OCI-M1 (cell line): ENCODE measurements at regions not wholly inside any gene's neighbourhood (a gene's known extent, or its start where the extent isn't known, plus 50 kb on each side); places are given as distances from the start of the nearest gene placed in this dataset.

Experiments used
- DNase-seq: peaks from one replicate; lab custom pipeline; 2025; lab: John Stamatoyannopoulos, UW

- no peak for DNase-seq
Observed at GRCh38 chr1:208782186-208782585, 538.0 kb upstream of the PLXNA2 start.

- DNase-seq: no peak
Observed at GRCh38 chr1:208785629-208786028, 541.4 kb upstream of the PLXNA2 start.

DNA sequence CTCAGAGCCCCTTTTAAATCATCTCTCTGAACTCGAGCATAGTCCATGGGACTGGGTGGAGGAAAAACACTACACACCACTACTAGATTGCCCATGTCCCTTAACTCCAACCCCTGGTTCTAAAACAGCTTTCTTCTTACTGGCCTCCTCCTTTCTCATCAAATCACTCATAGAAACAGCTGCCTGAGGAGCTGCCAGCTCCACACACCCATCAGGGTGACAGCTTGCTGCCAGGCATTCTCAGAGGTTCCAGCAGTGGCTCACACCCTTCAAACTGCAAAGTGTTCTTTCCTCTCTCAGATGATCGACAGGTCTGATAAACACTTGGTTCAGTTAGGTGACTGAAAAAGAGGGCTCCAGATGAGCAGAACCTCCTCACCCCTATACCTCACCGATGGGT, 543.0 kb upstream of the PLXNA2 start:
- DNase-seq: no peak

GRCh38 chr1:208788013-208788540, 543.9 kb upstream of the PLXNA2 start:
- no peak for DNase-seq

GRCh38 chr1:208791456-208791855, 547.3 kb upstream of the PLXNA2 start:
- no peak for DNase-seq

DNA sequence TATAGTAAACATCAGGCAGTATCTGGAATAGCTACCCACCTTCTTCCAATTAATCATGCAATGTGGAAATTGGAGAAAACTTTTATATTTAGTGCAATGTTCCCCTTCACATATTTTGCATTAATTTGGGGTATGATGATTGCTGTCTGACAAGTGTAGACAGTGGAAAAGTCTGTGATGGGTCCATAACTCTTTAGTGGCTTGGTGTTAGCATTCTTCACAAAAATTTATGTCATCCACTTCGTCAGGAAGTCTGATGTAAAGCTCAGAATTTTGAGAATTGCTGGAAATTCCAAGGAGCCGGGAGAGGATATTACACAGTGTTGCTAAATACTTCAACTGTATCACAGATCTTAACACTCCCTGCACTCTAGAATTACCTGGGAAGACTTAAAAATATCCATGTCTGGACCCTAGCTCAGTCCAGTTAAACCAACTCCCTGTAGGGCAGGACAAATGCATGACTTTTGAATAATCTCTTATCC, 549.7 kb upstream of the PLXNA2 start:
- no peak for DNase-seq

DNA sequence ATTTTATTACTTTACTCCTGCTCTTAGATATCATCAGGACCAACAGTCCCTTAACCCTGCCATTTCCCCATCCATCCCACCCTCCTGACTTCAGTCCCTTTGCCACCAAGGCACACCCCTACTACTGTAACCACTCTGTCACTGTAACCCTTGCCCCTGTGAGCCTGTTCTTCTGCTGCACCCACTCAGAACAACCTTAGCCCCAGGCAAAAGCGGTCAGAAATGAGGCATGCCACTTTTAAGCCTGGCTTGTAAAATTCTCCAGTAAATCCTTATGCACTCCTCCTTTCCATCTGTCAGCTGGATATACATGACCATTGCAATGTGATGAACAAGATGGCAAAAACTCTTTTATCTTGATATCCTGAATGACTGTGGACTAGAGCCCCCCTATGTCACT, 555.0 kb upstream of the PLXNA2 start:
- DNase-seq: no peak

- no peak for DNase-seq
Observed at GRCh38 chr1:208803011-208803811, 559.0 kb upstream of the PLXNA2 start.

DNA sequence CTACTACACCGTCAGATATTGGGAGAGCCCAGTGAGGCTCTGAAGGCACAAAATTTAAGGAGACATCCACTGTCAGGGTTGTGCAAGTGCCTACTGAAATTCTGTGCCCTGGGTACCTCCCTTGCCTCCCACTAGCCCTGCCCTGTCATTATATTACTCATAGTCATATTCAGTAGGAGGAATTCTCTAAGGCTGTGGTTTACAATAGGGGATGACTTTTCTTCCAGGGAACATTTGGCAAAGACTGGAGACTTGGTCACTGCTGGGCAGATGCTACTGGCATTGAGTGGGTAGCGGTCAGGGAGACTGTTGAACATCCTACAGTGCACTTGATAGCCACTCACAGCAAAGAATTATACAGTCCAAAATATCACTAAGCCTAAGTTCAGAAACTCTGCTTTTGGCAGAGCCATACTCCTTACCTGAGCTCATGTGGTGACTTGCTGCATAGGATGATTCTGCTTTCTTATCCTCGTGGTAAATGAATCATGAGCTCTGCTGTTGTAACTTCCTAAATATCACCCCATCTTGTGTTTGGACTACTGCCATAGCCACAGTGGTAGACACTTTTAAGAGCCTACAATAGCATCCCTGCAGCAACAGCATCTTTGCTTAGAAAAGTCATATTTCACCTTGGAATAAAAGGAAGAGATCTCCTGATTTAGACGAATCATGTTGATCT, 563.4 kb upstream of the PLXNA2 start:
- no peak for DNase-seq

DNA sequence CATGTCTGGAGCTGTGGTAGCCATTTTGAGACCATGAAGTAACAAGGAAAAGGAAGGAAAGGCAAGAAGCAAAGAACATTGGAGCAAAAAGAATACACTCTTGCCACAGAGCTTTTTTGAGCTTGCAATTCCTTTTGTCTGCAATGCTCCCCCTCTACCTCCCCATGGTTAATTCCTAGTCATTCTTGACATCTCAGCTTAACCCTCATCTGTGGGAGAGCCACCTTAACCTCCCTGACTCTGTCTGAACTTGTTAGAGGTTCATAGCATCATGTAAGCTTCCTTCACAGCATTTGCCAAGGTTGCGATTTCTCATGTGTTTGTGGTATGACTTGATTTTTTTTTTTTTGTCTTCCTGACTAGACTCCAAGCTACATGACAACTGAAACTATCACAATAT, 564.1 kb upstream of the PLXNA2 start:
- no peak for DNase-seq

DNA sequence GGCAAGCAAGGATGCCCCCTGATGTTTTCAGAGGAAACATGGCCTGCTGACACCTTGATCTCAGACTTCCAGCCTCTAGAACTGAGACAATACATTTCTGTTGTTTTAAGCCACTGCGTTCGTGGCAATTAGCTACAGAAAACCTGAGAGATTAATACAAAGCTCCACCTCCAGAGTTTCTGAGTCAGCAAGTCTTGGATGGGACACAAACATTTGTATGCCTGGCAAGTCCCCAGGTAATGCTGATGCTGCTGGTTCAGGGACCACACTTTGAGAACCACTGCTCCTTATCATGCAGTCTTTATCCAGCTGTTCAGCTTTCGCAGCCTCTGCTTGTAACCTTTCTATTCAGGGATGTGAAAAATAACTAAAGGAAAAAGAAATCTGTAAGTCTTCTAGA, 565.7 kb upstream of the PLXNA2 start:
- no peak for DNase-seq

DNA sequence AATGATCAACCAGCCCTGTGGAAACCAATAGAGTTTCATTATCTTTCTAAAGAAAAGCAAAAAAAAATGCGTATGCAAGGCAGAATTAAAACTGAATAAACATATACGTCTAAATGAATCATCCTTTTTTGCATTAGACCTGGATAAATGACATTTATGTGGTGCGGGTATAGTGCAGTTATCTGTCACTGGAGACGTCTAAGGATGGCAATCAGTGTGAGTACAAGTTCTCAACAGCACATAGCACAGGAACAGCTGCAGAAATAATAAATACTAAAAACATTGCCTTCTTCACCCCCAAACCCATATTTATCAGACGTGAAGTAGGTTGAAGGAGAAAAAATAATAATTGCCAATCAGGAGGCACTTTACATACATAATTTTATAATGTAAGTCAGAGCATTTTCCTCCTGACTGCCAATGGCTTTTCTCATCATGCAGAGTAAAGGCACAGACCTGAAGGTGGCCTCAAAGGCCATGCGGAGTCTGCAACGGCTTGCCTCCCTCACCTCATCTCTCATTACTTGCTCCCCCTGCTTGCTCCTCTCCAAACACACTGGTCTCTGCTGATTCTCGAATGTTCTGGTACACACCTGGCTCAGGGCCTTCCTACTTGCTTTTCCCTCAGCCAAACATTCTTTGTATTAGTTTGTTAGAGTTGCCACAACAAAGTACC, 574.7 kb upstream of the PLXNA2 start:
- no peak for DNase-seq

DNA sequence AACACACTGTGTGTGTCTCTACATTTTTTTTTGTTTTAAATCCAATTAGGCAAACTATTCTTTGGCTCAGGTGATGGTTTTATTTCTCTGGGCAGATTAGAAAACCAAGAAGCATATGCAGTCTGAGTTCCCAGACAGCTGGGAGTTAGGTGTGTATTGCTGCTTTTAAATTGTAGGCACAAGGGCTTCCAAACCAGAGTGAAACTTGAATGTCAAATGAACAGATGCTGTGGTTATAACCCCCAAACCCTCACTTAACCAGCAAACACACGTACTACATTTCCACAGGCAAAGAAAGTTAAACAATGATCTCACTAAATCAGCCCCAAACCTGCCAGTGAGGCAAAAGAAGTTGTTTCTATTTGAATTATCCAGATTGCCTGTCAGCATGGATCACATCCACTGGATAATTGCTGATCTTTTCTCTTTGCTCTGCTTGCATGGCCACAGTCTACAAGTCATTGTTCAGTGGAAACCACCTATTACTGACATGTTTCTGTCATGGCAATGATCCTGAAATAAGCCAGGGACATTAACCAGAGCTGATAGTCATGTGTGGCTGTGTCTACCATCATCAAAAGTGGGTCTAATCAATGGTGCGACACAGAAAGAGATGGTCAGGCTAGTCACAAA, 576.5 kb upstream of the PLXNA2 start:
- no peak for DNase-seq

DNA sequence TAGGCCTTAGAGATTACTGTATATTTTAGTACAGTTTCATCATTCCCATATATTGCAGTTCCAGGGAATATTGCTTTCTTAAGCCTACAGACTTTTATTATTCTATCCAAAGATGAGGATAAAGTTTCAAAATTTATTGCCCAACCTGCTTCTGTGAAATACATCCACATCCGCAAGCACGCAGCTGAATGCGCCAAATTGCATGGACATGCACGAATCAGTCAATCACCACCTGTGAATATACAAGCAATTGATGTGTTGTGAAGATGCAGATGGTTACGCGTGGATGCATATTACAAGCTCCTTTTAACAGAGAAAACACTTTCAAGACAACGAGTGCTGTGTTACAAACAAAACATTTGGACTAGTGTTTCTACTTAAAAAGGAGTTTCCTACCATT, 577.8 kb upstream of the PLXNA2 start:
- no peak for DNase-seq

GRCh38 chr1:208825300-208825699, 581.1 kb upstream of the PLXNA2 start:
- DNase-seq: no peak

DNA sequence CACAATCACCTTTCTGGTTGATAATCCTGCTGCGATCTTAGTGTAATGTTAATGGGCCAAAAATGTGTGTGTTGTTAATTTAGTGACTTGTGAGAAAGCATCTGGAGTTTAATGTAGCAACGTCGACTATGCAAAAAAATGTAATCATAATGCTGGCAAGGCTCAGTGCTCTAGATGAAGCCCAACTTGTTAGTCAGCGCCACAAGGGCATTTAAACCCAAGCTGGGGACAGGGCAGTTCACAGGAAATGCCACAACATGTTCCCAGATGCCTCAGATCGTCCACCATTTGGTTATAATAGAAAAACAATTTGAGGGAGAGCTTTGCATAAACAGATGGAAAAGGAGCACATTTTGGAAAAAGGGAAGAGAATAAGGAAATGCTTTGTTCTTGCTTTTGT, 585.4 kb upstream of the PLXNA2 start:
- DNase-seq: no peak

GRCh38 chr1:208834381-208835096, 590.4 kb upstream of the PLXNA2 start:
- DNase-seq: no peak

DNA sequence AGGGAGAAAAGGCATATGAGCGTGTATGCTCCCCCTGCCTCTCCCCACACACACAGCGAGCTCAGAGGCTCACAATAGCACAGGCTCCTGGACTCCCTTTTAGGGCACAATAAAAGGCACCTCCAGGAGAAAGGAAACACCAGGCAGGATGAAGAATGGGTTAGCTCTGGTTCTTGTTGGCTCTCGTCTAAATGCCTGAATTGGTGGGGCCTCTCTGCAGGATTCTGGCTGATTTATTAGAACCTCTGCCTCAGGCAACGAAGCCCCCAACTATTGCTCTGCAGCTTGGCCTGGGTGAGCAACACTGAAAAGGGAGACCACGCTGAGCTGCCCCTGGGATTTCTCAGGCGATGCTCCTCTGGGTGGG, 590.9 kb upstream of the PLXNA2 start:
- DNase-seq: no peak

GRCh38 chr1:208835781-208836180, 591.6 kb upstream of the PLXNA2 start:
- DNase-seq: no peak

- DNase-seq: no peak
Observed at GRCh38 chr1:208837242-208837641, 593.1 kb upstream of the PLXNA2 start.

- DNase-seq: no peak
Observed at GRCh38 chr1:208841436-208841835, 597.3 kb upstream of the PLXNA2 start.

GRCh38 chr1:208842451-208842850, 598.3 kb upstream of the PLXNA2 start:
- no peak for DNase-seq
